Stimulated activated CD4-positive, alpha-beta T cell treated with anti-CD3 and anti-CD28 coated beads, Interleukin-15, amount 100 ng/mL, for 24 hours (primary cell): ENCODE measurements at regions not wholly inside any gene's neighbourhood (a gene's known extent, or its start where the extent isn't known, plus 50 kb on each side); places are given as distances from the start of the nearest gene placed in this dataset.

ENCODE experiments used
- DNase-seq: peaks from one replicate; pipeline ENCODE4 v3.0.0-alpha.2; 2020

- DNase-seq: no peak
Observed at GRCh38 chr20:52540509-52540908, 348.9 kb upstream of the ZFP64 start.

DNA sequence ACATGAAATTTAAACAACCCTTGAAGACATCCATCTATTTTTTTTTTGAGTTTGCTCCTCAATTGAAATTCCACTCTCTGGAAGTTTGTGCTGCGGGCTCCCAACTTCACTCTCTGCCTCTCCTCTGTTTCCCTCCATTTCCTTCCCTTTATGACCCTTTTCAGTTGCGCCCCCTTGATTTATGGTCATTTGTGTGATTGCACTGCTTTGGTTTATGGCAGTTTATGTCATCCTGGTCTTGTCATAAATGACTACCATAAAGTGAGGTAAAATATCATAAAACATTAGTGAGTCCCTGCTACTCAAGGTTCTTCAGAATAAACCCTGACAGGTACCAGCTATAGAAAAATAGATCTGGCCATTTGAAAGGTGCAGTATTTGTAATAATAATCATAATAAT lies 348.3 kb upstream of the ZFP64 start:
- no peak for DNase-seq

DNA sequence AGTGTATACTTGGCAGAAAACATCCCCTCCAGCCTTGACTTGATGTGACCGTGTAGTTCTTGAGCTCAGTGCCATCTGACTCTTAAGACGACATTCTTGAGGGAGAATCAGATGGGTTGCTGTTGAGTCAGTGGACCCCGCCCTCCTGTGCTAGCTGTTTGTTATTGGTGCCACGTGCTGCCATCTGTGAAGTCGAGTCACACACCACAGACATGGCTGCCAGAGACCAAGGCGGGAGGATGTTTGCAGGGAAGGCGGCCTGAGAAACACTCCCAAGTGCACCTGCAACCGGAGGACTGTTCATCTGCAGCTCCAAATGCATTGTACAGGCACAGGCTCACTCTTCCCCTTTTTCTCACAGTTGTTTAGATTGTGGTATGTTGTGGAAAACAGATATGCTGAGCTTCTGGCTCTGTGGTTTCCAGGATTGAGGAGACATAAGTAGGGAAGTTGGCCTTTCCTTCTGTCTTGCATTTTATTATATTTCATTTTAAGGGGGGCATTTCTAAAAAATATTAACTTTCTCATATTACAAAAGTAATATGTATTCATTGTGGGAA lies 345.3 kb upstream of the ZFP64 start:
- DNase-seq: no peak

DNA sequence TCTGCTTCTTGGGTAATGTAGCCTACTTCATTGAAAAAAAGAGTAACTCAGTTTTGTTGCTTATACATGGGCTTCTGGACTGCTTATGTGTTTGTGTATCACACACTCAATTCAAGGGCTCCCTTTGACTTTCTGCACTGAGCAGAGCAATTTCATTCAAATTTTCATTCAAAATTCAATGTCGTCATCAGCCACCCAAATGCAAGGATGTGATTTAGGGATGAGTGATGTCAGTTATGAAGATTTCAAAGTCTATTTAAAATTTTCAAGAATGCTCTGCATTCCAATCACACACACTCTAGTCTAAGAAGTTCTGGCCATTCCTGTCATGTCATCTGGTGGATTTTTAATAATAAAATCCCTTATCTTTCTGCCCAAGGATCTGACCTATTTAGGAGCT lies 344.5 kb upstream of the ZFP64 start:
- no peak for DNase-seq

DNA sequence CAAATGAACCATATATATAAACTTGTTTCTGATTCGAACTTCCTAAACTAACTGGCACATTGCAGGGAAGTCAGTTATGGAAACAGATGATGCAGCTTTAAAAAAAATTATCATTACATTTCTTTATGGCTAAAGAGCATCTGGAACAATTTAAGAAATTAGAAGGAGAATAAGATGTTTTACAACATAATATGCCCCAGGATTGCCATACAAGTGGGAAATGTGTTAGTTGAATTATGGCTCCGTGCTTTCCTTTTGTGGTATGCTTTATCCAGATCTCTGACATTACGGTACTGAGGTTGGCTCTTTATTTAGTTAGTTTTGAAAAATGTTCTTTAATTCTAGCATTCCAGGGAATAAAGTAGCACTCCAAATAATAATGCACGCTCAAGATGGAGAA lies 343.0 kb upstream of the ZFP64 start:
- no peak for DNase-seq

DNA sequence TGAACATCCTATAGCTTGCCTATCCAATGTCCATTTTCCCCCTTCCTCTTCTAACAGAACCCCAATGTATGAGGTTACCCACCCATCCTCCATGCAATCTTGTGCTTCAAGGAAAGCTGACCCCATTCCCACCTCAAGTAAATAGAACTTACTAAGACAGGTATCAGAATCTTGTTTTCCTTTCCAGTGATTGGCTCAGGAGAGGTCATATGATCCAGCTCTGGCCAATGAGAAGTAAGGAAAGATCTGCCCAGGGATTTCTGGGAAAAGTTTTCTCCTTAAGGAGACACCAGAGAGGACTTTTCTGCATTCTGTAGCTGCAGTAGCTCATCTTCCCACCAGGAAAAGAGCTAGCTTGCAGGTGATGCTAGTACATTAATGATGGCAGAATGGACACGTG lies 341.8 kb upstream of the ZFP64 start:
- no peak for DNase-seq

DNA sequence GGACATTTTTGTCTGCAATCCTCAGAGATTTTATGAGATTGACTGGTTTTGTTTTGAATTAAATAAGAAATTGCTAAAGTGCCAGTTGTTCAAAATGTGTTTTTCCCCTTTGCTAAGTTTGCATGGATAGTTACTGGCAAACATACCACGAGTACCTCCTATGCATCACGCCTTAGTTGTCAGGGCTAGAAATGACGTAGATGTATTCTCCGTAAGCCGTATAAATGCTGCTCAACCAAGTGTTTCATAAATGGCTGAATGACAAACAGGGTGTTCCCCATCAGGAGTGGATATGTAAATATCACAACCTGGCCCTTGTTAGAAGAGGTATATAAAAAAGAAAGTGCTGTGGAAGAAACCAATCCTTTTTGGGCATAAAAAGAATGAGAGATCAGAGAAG lies 341.1 kb upstream of the ZFP64 start:
- DNase-seq: no peak

DNA sequence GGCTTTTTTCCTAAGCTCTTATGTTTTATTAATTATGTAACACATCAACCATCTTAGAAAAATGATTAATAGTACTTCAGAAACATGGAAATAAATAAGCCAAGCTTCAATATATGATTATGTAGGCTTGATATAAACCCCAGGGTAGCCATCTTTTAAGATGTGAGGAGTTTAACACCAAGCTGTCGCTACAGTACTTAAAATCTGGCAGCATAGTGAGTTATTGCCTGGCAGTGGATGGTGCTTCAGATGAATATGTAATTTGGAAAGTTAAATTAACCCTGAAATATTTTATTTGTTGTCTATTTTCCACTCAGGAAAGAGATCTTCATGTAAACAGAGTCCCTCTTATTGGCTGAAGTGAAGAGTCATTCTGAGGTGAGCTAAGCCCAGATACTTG lies 339.0 kb upstream of the ZFP64 start:
- no peak for DNase-seq

GRCh38 chr20:52529826-52530225 lies 338.2 kb upstream of the ZFP64 start:
- no peak for DNase-seq

DNA sequence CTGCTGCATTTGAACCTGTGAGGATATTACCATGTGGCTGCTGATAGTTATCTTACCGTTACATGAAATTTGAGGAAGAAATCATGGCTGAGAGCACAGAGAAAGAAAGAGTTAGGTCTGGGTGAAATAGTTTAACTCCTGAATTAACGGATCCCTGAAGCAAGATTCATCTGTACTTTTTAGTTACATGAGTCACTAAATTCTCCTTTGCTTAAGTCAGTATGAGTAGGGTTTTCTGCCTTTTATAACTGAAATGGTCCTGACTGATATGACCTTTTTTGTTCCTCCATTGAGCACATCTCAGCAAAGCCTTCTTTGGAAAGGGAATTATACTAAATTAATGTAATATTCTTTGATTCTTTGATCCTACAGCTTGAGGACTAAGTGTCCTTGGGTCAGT lies 333.3 kb upstream of the ZFP64 start:
- no peak for DNase-seq

- DNase-seq: no peak
Observed at GRCh38 chr20:52518735-52519134, 327.2 kb upstream of the ZFP64 start.

DNA sequence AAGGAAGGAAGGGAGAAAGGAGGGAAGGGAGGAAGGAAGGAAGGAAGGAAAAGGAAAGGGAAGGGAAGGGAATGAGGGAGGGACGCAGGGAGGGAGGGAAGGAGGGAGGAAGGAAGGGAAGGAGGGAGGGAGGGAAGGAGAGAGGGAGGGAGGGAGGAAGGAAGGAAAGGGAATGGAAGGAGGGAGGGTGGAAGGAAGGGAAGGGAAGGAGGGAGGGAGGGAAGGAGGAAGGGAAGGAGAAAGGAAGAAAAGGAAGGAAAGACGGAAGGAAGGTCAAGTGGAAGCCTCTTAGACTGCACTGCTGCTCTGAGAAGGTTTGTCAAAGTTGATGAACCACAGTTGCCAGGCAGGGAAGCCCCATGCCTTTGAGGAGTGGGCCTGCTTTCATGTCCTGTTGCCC lies 324.3 kb upstream of the ZFP64 start:
- DNase-seq: no peak

DNA sequence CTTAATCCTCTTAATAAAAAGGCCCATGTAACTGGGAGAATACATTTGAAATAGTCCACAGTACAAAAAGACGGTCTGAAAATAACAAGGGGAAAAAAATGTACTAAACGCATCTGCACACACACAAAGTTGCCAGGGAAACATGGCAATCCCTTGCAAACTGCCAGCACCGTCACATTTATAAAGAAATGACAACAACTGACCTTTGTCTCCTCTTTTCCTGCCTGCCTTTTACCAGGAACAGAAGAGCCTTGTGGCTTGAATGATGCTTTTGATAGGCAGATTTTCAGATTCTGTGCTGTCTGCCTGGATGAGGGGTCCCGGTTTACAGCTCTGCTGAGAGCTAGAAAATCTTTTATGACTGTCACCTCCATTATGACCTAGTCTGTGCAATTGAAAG lies 308.6 kb upstream of the ZFP64 start:
- no peak for DNase-seq

- no peak for DNase-seq
Observed at GRCh38 chr20:52497731-52498130, 306.2 kb upstream of the ZFP64 start.

- DNase-seq: no peak
Observed at GRCh38 chr20:52496191-52496590, 304.6 kb upstream of the ZFP64 start.

GRCh38 chr20:52494244-52494643 lies 302.7 kb upstream of the ZFP64 start:
- peak; percentile 72 for DNase-seq

DNA sequence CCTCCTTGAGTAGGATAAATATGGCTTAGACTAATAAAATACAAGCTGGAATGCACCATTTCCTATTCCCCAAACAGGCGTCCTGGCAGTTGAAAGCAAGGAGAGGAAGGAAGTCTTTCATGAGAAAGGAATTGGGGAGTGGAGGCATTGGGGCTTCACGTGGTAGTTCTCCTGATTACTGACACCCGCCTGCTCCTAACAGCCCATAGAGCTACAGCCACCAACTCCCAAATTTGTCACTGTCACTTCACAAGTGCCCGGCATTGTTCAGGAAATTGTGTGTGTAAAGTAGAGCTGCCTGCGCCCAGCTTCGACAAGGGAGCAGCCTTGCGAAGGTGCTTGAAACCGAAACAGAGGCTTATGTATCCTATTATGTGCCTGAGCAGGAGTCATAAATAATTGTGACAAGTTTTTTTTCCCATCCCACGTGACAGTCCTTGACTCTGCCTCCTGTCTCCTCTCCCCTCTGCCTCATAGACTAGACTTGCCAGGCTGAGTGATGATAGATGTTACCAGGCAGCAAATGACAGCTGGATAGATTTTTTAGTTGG lies 301.7 kb upstream of the ZFP64 start:
- DNase-seq: peak; percentile 27

DNA sequence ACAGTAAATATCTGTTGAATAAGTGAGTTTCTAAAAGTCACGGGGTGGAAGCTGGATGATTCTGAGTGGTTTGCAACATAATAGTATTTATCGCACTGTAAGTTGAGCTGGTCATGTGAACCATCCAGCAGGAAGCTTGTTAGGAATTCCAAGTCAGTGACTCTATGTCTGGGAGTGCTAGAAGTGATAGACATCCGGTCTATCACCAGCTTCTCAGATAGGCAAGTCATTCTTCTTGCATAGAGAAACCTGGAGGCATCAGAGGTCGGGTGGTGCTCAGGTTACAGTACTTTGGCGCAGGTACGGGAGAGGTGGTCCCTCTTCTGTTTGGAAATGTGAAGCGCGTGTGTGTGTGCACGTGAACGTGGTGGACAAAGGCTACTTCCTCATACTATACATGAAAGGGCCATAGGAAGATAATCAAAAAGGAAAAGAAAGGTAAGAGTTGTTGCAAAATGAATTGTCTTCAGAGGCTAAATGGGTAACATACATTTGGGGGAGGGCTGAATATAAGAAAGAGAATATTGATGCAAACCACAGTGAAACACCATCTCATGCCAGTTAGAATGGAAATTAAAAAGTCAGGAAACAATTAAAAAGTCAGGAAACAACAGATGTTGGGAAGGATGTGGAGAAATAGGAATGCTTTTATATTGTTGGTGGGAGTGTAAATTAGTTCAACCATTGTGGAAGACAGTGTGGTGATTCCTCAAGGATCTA lies 299.3 kb upstream of the ZFP64 start:
- no peak for DNase-seq

- no peak for DNase-seq
Observed at GRCh38 chr20:52484438-52484837, 292.9 kb upstream of the ZFP64 start.

- no peak for DNase-seq
Observed at GRCh38 chr20:52483382-52483781, 291.8 kb upstream of the ZFP64 start.

DNA sequence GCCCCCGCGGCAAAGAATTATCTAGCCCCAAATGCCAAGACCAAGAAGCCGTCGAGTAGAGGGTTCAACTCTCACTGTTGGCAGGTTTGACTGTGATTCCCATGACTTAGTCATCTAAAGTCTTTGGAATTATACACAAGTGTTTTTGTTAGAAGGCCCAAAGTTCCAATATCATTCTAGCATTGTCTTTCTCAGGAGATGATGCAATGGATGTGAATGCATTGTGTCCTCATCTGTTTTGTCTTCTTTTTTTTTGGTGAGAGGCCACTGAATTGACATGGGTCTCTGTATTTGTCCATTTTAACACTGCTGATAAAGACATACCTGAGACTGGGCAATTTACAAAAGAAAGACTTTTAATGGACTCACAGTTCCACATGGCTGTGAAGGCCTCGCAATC lies 290.5 kb upstream of the ZFP64 start:
- no peak for DNase-seq

- DNase-seq: no peak
Observed at GRCh38 chr20:52481443-52481842, 289.9 kb upstream of the ZFP64 start.

DNA sequence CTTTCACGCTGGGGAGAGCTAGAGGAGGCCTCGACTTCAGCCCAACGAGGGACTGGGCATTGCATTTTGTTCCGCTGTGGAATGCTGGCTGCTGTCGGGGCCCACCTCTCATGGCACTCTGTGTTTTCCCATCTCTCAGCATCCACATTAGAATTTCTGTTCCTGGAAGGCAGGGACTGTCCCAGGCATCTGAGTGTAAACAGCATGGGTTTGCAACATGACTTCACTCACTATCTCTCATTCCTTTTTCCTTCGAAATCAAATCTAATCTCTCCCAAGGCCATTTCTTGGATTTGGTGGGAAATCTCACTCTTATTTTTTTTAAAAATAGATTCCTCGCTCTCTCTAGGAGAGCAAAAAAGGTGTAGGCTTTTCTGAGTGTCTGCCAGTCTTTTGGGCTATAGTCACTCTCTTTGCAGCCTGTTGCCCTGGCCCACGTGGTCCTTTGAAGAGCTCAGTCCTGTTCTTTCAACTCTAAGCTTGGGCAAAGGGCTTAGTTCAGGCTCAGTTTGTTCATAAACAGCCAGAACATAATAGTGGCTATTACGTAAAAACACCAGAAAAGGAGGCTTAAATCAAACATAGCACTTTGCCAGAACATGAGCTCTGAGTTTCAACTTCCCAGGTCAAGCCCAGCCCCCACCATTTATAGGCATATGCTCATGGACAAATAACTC lies 284.6 kb upstream of the ZFP64 start:
- no peak for DNase-seq

DNA sequence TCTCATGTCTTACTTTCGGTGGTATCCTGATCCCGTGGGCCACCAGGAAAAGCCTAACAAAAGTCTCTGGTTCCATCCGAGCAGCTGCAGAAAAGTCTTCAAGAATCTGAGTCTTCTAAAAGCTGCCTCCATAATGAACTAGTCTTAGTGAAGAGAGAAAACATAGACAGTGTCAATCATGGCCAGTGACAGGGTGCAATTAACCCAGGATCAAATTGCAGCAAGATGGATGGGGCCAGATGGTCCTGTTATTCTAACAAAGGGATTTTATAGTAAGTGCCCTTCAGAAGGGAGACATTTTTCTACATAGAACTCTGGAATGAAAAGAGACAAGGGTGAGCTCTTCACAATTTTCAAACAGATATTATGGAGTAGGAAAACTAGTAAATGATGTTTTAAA lies 281.6 kb upstream of the ZFP64 start:
- no peak for DNase-seq
